Lung (tissue), 11 donors: ENCODE measurements at regions not wholly inside any gene's neighbourhood (a gene's known extent, or its start where the extent isn't known, plus 50 kb on each side); places are given as distances from the start of the nearest gene placed in this dataset.

Experiments used
- ATAC-seq: fragments of 200-7000 bp; cut with Tn5 transposase; one replicate; pipeline ENCODE4 v1.9.1; 2020; ENCODE audit warnings: moderate number of reproducible peaks; ENCODE audit not compliant: insufficient read depth, low FRiP score
- DNase-seq, 3 donors: peaks; one replicate each; pipeline ENCODE4 v3.0.0-alpha.2; 2013 to 2017
- H3K27ac ChIP-seq, 2 donors: one replicate each; pipeline ENCODE4 v1.5.1; 2013; ENCODE audit warnings: mild to moderate bottlenecking in 2 of 2, moderate library complexity in 2 of 2, control low read depth in 1 of 2, inconsistent platforms in 1 of 2, low read depth in 1 of 2, low read length in 1 of 2
- H3K27me3 ChIP-seq, 3 donors: one replicate each; pipeline ENCODE4 v1.5.1; 2013; ENCODE audit warnings: low read length in 2 of 3; ENCODE audit not compliant: control insufficient read depth in 3 of 3, insufficient read depth in 3 of 3
- H3K36me3 ChIP-seq, 4 donors: one replicate each; pipeline ENCODE4 v1.5.1; 2013; ENCODE audit warnings: low read length in 4 of 4, mild to moderate bottlenecking in 1 of 4, moderate library complexity in 1 of 4; ENCODE audit not compliant: control insufficient read depth in 4 of 4, insufficient read depth in 4 of 4
- H3K4me1 ChIP-seq, 5 donors: one replicate each; pipeline ENCODE4 v1.5.1; 2013; ENCODE audit warnings: low read length in 5 of 5, mild to moderate bottlenecking in 2 of 5, moderate library complexity in 1 of 5; ENCODE audit not compliant: control insufficient read depth in 5 of 5, insufficient read depth in 5 of 5
- H3K4me3 ChIP-seq: one replicate; pipeline ENCODE4 v1.5.1; 2013; ENCODE audit warnings: mild to moderate bottlenecking, control low read depth, moderate library complexity
- H3K9ac ChIP-seq, 2 donors: one replicate each; pipeline ENCODE4 v1.5.1; 2013; ENCODE audit warnings: low read length in 2 of 2, control low read depth in 1 of 2; ENCODE audit not compliant: insufficient read depth in 1 of 2
- H3K9me3 ChIP-seq, 4 donors: one replicate each; pipeline ENCODE4 v1.5.1; 2013; ENCODE audit warnings: low read length in 3 of 4, mild to moderate bottlenecking in 1 of 4, moderate library complexity in 1 of 4; ENCODE audit not compliant: control insufficient read depth in 4 of 4, insufficient read depth in 3 of 4
- WGBS, 2 donors: extraction: QIAGEN DNeasy Blood & Tissue Kit; methylation state at CpG; one replicate each; pipeline ENCODE4 v1.1.7; 2013; 5-methylcytosine and 5-hydroxymethylcytosine counted together
- TF ChIP-seq, protein P1 (sequence below): IDR thresholded peaks from 2 replicates; pipeline ENCODE4 v1.5.1; 2012; ENCODE audit warnings: mild to moderate bottlenecking; ENCODE audit errors: control extremely low read depth, extremely low read depth
- donor health status: control.
- donor health status: control.
- donor health status: Bipolar disorder and iron deficiency.
- donor health status: healthy.
- donor health status: DM: yes; HTN: yes; CAD: no.

- Histone ChIP-seq H3K27ac (no peak overlapping the region), H3K36me3 (no peaks in the 10 kb centered on the region), H3K4me3 (no peak overlapping the region), H3K4me1 (no peaks in the 10 kb centered on the region), H3K27me3 (no peaks in the 10 kb centered on the region), H3K9ac (no peak overlapping the region), H3K9me3 (no peaks in the 10 kb centered on the region)
- ATAC-seq (no peak), DNase-seq (no peak)
- TF ChIP-seq, protein P1, sequence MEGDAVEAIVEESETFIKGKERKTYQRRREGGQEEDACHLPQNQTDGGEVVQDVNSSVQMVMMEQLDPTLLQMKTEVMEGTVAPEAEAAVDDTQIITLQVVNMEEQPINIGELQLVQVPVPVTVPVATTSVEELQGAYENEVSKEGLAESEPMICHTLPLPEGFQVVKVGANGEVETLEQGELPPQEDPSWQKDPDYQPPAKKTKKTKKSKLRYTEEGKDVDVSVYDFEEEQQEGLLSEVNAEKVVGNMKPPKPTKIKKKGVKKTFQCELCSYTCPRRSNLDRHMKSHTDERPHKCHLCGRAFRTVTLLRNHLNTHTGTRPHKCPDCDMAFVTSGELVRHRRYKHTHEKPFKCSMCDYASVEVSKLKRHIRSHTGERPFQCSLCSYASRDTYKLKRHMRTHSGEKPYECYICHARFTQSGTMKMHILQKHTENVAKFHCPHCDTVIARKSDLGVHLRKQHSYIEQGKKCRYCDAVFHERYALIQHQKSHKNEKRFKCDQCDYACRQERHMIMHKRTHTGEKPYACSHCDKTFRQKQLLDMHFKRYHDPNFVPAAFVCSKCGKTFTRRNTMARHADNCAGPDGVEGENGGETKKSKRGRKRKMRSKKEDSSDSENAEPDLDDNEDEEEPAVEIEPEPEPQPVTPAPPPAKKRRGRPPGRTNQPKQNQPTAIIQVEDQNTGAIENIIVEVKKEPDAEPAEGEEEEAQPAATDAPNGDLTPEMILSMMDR, result no peak
Measured at GRCh38 chr9:23309800-23310199, 516.2 kb downstream of the ELAVL2 start.

DNA sequence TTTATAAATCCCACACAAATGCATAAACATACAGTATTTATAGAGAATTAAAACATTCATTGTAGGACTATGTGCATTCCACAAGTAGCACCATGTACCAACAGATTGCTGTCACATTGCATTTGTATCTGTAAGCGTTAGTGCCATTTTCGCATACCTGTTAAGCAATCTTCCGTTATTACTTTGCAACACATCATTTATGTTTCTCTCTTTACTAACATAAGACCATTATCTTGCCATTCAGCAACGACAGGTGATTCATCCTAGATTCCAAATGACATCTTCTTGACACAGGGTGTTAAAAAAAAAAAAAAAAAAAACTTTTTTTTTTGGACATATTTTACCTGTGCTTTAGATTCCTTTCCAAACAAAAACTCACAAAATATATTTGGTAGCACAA, 511.8 kb downstream of the ELAVL2 start:
- Histone ChIP-seq H3K9ac (no peak overlapping the region), H3K4me1 (no peaks in the 10 kb centered on the region), H3K36me3 (no peaks in the 10 kb centered on the region), H3K27ac (no peak overlapping the region), H3K27me3 (no peaks in the 10 kb centered on the region), H3K4me3 (no peak overlapping the region), H3K9me3 (no peaks in the 10 kb centered on the region)
- TF ChIP-seq, protein P1, result no peak
- DNase-seq (no peak), ATAC-seq (no peak)
- 68 to 84% methylated on average over 4 of the region's 4 CpGs for WGBS, 2 donors

DNA sequence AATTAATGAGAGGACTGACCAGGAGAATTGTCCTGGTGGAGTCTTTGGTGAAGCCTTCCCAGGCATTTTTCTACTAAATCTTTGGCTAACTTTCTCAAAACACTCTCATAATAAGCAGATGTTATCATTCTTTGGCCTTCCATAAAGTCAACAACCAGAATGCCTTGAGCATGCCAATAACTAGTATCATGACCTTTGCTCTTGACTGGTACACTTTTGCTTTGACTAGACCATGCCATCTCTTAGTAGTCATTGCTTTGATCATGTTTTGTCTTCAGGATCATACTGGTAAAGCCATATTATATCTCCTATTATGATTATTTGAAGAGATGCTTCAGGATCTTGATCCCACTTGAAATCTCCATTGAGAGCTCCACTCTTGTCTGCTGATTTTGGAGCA, 506.9 kb downstream of the ELAVL2 start:
- H3K9me3 ChIP-seq, result no peaks in the 10 kb centered on the region
- TF ChIP-seq, protein P1, result no peak
- DNase-seq (no peak), ATAC-seq (no peak)
- no peaks in the 10 kb centered on the region for H3K27me3 ChIP-seq
- no peak overlapping the region for H3K27ac ChIP-seq
- H3K36me3 ChIP-seq, result no peaks in the 10 kb centered on the region
- H3K9ac ChIP-seq, result no peak overlapping the region
- H3K4me1 ChIP-seq, result no peaks in the 10 kb centered on the region
- H3K4me3 ChIP-seq, result no peak overlapping the region

DNA sequence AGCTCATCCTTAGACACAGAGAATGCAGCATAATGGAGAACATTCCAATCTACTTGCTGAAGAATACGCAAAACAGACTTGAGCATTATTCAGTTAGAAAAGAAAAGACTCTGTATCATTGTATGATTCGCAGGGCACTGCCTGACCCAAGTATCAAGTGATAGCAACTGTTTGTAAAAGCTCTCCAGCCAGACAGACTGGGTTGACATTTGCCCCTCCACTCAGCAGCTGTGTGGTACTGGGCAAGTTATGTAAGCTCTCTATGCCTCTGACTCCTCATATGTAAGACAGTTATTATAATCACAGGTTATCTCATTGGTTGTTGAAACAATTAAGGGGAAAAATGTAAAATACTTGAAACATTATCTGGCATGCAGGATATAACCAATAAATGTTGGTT, 505.0 kb downstream of the ELAVL2 start:
- ATAC-seq, result no peak
- no peak for DNase-seq
- Histone ChIP-seq H3K27ac (no peak overlapping the region), H3K9me3 (no peaks in the 10 kb centered on the region), H3K27me3 (no peaks in the 10 kb centered on the region), H3K4me3 (no peak overlapping the region), H3K9ac (no peak overlapping the region), H3K36me3 (no peaks in the 10 kb centered on the region), H3K4me1 (no peaks in the 10 kb centered on the region)
- TF ChIP-seq, protein P1, result no peak
- 64 to 77% methylated on average over 2 of the region's 2 CpGs for WGBS, 2 donors
